Nephron (organoid): ENCODE measurements at regions not wholly inside any gene's neighbourhood (a gene's known extent, or its start where the extent isn't known, plus 50 kb on each side); places are given as distances from the start of the nearest gene placed in this dataset.
"Not testable (repeated sequence)": the region's sequence is repeated elsewhere in the genome, so short reads cannot be mapped to it uniquely, and the experiment has no call there.

Experiments used
- H3K27ac Mint-ChIP-seq, 3 experiments: 2 replicates each; pipeline ENCODE4 v1.8.0; 2020; ENCODE audit warnings: mixed read lengths in 3 of 3, mild to moderate bottlenecking in 2 of 3, moderate library complexity in 1 of 3
- H3K27me3 Mint-ChIP-seq: 2 replicates; pipeline ENCODE4 v1.8.0; 2021; ENCODE audit warnings: low read depth, mild to moderate bottlenecking, moderate library complexity, mixed read lengths
- H3K36me3 Mint-ChIP-seq: 2 replicates; pipeline ENCODE4 v1.8.0; 2020; ENCODE audit warnings: low read depth, mixed read lengths
- H3K4me1 Mint-ChIP-seq: 2 replicates; pipeline ENCODE4 v1.8.0; 2020; ENCODE audit warnings: mixed read lengths
- H3K4me3 Mint-ChIP-seq, 3 experiments: 2 replicates each; pipeline ENCODE4 v1.8.0; 2020; ENCODE audit warnings: mild to moderate bottlenecking in 3 of 3, mixed read lengths in 3 of 3, moderate library complexity in 2 of 3
- H3K9me3 Mint-ChIP-seq: 2 replicates; pipeline ENCODE4 v1.8.0; 2020; ENCODE audit warnings: mixed read lengths
- TF ChIP-seq, protein P1 (sequence below), 3 experiments: fragments of 200-600 bp; sonication (generic); IDR thresholded peaks; one replicate each; pipeline ENCODE4 v1.5.0; 2021; ENCODE audit warnings: antibody characterized with exemption in 3 of 3; ENCODE audit not compliant: unreplicated experiment in 3 of 3

DNA sequence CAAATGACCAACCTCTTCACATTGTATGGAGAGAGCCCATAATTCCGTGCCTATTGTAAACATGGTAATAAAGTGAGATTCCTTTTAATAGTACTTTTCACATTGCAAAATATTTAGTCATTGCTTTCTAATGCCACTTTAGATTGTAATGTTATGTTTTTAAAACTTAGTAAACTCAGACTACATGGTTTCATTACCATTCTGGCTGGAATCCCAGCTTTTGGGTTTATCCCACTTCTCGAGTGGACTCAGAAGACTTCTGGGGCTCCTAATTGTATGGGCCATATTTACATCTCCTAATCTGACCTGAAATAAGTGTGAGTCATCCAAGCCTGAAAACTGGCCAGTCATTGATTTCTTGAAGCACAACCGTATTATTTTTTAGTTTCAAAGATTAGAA lies 217.6 kb downstream of the CAAP1 start:
- no peak overlapping the region for H3K4me3 Mint-ChIP-seq
- peaks cover 15% of the 10 kb centered on the region for H3K4me1 Mint-ChIP-seq
- H3K36me3 Mint-ChIP-seq: no peaks in the 10 kb centered on the region
- no peak overlapping the region for H3K27ac Mint-ChIP-seq
- no peaks in the 10 kb centered on the region for H3K9me3 Mint-ChIP-seq
- TF ChIP-seq, protein P1, sequence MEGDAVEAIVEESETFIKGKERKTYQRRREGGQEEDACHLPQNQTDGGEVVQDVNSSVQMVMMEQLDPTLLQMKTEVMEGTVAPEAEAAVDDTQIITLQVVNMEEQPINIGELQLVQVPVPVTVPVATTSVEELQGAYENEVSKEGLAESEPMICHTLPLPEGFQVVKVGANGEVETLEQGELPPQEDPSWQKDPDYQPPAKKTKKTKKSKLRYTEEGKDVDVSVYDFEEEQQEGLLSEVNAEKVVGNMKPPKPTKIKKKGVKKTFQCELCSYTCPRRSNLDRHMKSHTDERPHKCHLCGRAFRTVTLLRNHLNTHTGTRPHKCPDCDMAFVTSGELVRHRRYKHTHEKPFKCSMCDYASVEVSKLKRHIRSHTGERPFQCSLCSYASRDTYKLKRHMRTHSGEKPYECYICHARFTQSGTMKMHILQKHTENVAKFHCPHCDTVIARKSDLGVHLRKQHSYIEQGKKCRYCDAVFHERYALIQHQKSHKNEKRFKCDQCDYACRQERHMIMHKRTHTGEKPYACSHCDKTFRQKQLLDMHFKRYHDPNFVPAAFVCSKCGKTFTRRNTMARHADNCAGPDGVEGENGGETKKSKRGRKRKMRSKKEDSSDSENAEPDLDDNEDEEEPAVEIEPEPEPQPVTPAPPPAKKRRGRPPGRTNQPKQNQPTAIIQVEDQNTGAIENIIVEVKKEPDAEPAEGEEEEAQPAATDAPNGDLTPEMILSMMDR (IDR thresholded peaks at IDR 0.05; ENCODE audit: unreplicated experiment in 3 of 3): no peak
- H3K27me3 Mint-ChIP-seq: no peaks in the 10 kb centered on the region

- Mint-ChIP-seq H3K27me3 (no peaks in the 10 kb centered on the region), H3K4me3 (no peak overlapping the region), H3K9me3 (no peaks in the 10 kb centered on the region), H3K4me1 (peaks cover 26% of the 10 kb centered on the region), H3K27ac (peak overlapping the region; percentile 20 to 77 (median 37)), H3K36me3 (no peaks in the 10 kb centered on the region)
- TF ChIP-seq, protein P1 (IDR thresholded peaks at IDR 0.05; ENCODE audit: unreplicated experiment in 3 of 3): no peak
Observed at GRCh38 chr9:26673261-26673660, 219.3 kb downstream of the CAAP1 start.

GRCh38 chr9:26669701-26670670 lies 222.6 kb downstream of the CAAP1 start:
- TF ChIP-seq, protein P1 (IDR thresholded peaks at IDR 0.05; ENCODE audit: unreplicated experiment in 3 of 3): no peak
- no peaks in the 10 kb centered on the region for H3K27me3 Mint-ChIP-seq
- no peak overlapping the region for H3K4me3 Mint-ChIP-seq
- H3K4me1 Mint-ChIP-seq: peaks cover 26% of the 10 kb centered on the region
- H3K27ac Mint-ChIP-seq: peak overlapping the region; percentile 10 to 91 (median 71)
- H3K36me3 Mint-ChIP-seq: no peaks in the 10 kb centered on the region
- no peaks in the 10 kb centered on the region for H3K9me3 Mint-ChIP-seq

GRCh38 chr9:26667882-26668281 lies 224.7 kb downstream of the CAAP1 start:
- H3K9me3 Mint-ChIP-seq: no peaks in the 10 kb centered on the region
- H3K27me3 Mint-ChIP-seq: no peaks in the 10 kb centered on the region
- TF ChIP-seq, protein P1 (IDR thresholded peaks at IDR 0.05; ENCODE audit: unreplicated experiment in 3 of 3): no peak
- H3K36me3 Mint-ChIP-seq: no peaks in the 10 kb centered on the region
- H3K4me1 Mint-ChIP-seq: peaks cover 16% of the 10 kb centered on the region
- peak overlapping the region in 1 of 3 experiments; percentile 13 for H3K27ac Mint-ChIP-seq
- no peak overlapping the region for H3K4me3 Mint-ChIP-seq

- no peaks in the 10 kb centered on the region for H3K27me3 Mint-ChIP-seq
- no peak overlapping the region for H3K27ac Mint-ChIP-seq
- peaks cover 16% of the 10 kb centered on the region for H3K4me1 Mint-ChIP-seq
- H3K36me3 Mint-ChIP-seq: no peaks in the 10 kb centered on the region
- H3K9me3 Mint-ChIP-seq: peaks cover 3% of the 10 kb centered on the region
- no peak overlapping the region for H3K4me3 Mint-ChIP-seq
- TF ChIP-seq, protein P1 (IDR thresholded peaks at IDR 0.05; ENCODE audit: unreplicated experiment in 3 of 3): no peak
Observed at GRCh38 chr9:26665666-26666065, 226.9 kb downstream of the CAAP1 start.

DNA sequence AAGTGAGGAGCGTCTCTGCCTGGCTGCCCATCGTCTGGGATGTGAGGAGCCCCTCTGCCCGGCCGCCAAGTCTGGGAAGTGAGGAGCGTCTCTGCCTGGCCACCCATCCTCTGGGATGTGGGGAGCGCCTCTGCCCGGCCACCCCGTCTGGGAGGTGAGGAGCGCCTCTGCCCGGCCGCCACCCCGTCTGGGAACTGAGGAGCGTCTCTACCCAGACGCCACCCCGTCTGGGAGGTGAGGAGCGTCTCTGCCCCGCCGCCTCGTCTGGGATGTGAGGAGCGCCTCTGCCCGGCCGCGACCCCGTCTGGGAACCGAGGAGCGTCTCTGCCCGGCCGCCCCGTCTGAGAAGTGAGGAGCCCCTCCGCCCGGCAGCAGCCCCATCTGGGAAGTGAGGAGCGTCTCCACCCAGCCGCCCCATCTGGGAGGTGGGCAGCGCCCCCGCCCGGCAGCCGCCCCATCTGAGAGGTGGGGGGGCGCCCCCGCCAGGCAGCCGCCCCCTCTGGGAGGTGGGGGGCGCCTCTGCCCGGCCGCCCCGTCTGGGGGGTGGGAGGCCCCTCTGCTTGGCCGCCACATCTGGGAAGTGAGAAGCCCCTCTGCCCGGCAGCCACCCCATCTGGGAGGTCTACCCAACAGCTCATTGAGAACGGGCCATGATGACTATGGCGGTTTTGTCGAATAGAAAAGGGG lies 228.4 kb downstream of the CAAP1 start:
- not testable (repeated sequence) for H3K36me3 Mint-ChIP-seq, H3K4me1 Mint-ChIP-seq, H3K4me3 Mint-ChIP-seq, H3K27ac Mint-ChIP-seq, H3K9me3 Mint-ChIP-seq, H3K27me3 Mint-ChIP-seq
